Hypothalamus (tissue), 51 donors: ENCODE measurements at regions not wholly inside any gene's neighbourhood (a gene's known extent, or its start where the extent isn't known, plus 50 kb on each side); places are given as distances from the start of the nearest gene placed in this dataset.

Source experiments
- DNase-seq, 51 donors: peaks; one replicate each; lab custom pipeline; 2025; lab: John Stamatoyannopoulos, UW

- DNase-seq, result no peak
Observed at GRCh38 chr13:72384186-72384823, 343.1 kb downstream of the MZT1 start.

GRCh38 chr13:72383646-72384045, 343.8 kb downstream of the MZT1 start:
- DNase-seq, result no peak

- no peak for DNase-seq
Observed at GRCh38 chr13:72379581-72379980, 347.8 kb downstream of the MZT1 start.

- DNase-seq, result no peak
Observed at GRCh38 chr13:72368031-72368430, 359.4 kb downstream of the MZT1 start.

- DNase-seq, result no peak
Observed at GRCh38 chr13:72346716-72347115, 380.7 kb downstream of the MZT1 start.

- peak in 1 of 51 donors; percentile 1 for DNase-seq
Observed at GRCh38 chr13:72342364-72342763, 385.1 kb downstream of the MZT1 start.

- DNase-seq, result no peak
Observed at GRCh38 chr13:72341904-72342303, 385.5 kb downstream of the MZT1 start.

- DNase-seq, result peak in 2 of 51 donors; percentile 2 to 11
Observed at GRCh38 chr13:72317346-72318109, 409.9 kb downstream of the MZT1 start.

GRCh38 chr13:72316716-72317115, 410.7 kb downstream of the MZT1 start:
- DNase-seq, result no peak

GRCh38 chr13:72315312-72315711, 412.1 kb downstream of the MZT1 start:
- DNase-seq, result no peak

- no peak for DNase-seq
Observed at GRCh38 chr13:72314210-72314609, 413.2 kb downstream of the MZT1 start.

- DNase-seq, result no peak
Observed at GRCh38 chr13:72313546-72313945, 413.9 kb downstream of the MZT1 start.

GRCh38 chr13:72303941-72304746, 423.3 kb downstream of the MZT1 start:
- DNase-seq, result no peak

- no peak for DNase-seq
Observed at GRCh38 chr13:72296246-72296645, 429.2 kb upstream of the DACH1 start.

- DNase-seq, result no peak
Observed at GRCh38 chr13:72295153-72295552, 428.1 kb upstream of the DACH1 start.

GRCh38 chr13:72293206-72293605, 426.2 kb upstream of the DACH1 start:
- DNase-seq, result no peak

GRCh38 chr13:72290962-72291681, 424.1 kb upstream of the DACH1 start:
- no peak for DNase-seq

GRCh38 chr13:72286421-72286820, 419.4 kb upstream of the DACH1 start:
- DNase-seq, result no peak

- DNase-seq, result no peak
Observed at GRCh38 chr13:72284791-72285190, 417.8 kb upstream of the DACH1 start.

GRCh38 chr13:72261732-72262131, 394.7 kb upstream of the DACH1 start:
- no peak for DNase-seq

GRCh38 chr13:72259528-72259927, 392.5 kb upstream of the DACH1 start:
- DNase-seq, result no peak
